HS-27A (cell line): ENCODE measurements at regions not wholly inside any gene's neighbourhood (a gene's known extent, or its start where the extent isn't known, plus 50 kb on each side); places are given as distances from the start of the nearest gene placed in this dataset.
"Not testable (repeated sequence)": the region's sequence is repeated elsewhere in the genome, so short reads cannot be mapped to it uniquely, and the experiment has no call there.

ENCODE experiments used
- DNase-seq: peaks from one replicate; pipeline ENCODE4 v3.0.0-alpha.2; 2012; ENCODE audit warnings: low read depth, missing footprints

DNA sequence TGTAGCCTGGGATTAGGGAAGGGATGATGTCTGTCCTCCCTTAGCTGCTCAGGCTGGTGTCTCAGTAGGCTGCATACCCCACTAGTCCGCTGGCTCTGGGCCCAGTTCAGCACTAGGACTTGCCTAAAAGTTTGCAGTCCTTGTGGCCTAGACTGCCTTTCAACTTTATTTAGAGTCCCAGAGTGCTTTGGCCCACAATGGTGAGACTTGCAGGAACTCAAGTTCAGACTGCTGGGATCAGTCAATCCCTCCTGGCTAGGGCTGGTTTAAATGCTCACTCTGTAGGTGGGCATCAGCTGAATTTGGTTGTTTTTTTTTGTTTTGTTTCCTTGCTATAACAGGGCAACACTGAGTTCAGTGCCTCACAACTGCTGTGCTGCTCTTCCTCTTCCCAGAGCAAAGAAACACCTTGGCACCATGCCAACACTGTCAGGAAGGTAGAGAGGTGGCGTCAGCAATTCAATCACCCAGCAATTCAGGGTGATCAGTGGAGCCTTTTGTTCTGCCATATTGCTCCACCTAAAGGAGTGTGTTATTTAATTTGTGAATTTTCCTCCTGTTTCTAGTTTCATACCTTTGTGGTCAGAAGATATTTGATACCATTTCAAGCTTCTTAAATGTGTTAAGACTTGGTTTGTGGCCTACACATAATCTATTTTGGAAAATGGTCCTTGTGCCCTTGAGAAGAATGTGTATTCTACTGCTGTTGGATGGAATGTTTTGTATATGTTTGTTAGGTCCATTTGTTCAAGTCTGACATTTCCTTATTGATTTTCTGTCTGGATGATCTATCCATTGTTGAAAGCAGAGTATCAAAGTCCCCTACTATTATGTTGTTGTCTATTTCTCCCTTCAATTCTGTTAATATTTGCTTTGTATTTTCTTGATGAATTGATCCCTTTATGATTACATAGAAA, 284.0 kb upstream of the PMFBP1 start:
- no peak for DNase-seq

DNA sequence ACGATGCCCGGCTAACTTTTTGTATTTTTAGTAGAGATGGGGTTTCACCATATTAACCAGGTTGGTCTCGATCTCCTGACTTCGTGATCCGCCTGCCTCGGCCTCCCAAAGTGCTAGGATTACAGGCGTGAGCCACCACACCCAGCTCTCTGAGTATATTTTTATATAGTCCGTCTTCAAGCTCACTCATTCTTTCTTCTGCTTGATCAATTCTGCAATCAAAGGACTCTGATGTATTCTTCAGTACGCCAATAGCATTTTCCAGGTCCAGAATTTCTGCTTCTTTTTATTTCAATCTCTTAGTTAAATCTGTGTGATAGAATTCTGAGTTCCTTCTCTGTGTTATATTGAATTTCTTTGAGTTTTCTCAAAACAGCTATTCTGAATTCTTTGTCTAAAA, 281.9 kb upstream of the PMFBP1 start:
- DNase-seq: not testable (repeated sequence)

DNA sequence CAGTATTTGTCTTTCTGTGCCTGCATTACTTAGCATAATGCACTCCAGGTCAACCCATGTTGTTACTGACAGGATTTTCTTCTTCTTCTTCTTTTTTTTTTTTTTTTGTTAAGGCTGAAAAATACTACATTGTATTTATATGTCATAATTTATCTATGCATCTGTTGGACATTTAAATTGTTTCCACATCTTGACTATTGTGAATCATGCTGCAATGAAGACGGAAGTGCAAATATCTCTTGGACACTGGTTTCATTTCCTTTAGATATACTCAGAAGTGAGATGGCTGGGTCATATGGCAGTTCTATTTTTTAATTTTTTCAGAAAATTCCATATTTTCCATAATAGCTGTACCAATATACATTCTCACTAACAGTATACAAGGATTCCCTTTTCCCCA, 272.7 kb upstream of the PMFBP1 start:
- DNase-seq: no peak

DNA sequence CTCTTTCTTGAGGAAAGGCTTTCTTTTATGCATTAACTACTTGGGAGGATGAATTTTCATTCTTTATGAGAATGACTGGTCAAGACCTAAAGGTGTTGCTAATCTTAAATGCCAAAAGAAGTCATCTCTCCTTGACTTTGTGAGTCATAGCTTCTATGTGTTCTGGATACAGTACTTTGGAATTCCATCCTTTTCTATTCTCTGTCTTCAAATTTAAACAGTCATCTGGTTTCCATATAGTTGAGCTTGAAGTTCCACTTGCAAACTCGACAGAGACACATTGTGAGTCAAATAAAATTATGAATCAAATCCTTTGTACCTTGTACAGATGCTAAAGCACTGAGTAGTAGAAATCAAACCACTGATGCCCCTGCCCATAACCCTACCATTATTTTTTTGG, 271.9 kb upstream of the PMFBP1 start:
- no peak for DNase-seq

DNA sequence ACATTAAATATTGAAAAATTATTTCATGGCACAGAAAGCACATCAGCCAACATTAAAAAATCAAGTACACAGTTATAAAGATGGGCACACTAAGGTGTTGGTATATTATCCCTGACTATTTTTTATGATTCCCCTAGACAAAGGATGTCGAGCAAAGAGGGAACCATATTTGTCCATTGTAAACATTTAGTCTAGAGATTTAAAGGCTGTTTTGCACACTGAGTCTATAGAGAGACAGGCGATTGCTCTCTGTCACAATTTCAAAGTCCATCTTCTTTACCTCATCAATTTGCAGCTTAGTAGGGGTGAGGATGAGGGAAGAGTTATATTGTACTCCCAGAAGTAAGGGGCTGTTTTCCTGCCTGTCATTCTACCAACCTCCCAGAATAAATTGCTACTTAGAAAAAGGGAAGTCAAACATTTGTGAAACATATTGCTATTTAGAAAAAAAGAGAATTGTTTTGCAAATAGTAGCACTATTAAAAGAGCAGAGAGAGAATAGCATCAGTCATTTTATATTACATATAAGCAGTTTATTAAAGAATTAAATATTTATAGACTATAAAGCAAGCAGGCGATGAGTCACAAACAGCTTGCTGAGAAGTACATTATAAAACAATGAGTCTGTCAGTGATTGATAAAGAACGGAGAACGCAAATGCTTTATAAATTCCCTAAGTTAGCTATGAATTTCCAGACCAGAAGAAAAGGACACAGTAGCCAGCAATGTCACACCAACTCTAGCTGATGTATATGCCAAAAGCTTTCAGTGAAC, 270.6 kb upstream of the PMFBP1 start:
- no peak for DNase-seq

DNA sequence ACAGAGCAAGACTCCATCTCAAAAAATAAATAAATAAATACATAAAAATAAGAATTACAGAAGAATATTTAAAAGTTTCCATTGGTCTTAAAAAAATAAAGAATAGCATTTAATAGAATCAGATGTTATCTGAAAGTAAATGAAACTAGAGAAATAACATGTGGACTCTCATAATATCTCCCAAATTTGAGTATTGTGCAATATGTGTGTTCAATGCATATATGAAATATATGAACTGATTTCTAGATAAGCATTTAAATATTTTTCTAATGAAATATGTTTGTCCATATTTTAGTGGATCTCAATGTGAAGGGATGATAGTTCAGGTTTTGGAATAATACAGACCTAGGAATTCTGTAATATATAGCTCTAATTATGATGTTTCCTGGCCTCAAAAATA, 265.9 kb upstream of the PMFBP1 start:
- DNase-seq: no peak

DNA sequence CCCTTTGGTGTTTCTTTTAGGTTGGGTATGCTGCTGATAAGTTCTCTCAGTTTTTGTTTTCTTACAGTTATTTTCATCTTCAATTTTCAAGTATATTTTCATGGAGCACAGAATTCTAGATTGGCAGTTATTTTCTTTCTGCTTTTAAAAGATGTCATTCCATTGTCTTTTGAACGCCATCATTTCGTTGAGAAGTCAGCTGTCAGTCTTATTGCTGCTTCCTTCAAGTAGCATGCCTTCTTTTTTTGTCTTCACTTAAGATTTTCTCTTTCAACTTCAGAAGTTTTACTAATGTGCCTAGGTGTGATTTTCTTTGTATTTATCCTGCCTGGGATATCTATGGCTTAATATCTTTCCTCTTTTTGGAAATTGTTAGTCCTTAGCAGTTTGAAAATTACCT, 262.2 kb upstream of the PMFBP1 start:
- DNase-seq: no peak

DNA sequence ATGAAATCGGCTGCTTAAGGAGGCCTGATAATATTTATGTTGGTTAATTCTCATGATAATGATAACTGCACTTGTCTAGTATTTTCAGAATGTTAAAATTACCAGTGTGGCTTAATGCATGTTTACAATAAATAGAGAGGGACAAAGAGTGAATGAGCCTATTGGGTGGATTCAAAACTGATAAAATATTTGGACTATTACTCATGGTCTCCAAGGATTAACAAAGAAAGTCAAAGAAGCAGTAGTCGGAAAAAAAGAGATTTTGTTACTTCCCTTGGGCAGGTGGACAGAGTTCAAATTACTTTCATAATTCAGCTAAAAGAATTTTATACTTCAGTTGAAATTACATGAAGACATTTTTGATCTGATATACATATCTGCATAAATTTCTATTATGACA, 258.2 kb upstream of the PMFBP1 start:
- DNase-seq: no peak

DNA sequence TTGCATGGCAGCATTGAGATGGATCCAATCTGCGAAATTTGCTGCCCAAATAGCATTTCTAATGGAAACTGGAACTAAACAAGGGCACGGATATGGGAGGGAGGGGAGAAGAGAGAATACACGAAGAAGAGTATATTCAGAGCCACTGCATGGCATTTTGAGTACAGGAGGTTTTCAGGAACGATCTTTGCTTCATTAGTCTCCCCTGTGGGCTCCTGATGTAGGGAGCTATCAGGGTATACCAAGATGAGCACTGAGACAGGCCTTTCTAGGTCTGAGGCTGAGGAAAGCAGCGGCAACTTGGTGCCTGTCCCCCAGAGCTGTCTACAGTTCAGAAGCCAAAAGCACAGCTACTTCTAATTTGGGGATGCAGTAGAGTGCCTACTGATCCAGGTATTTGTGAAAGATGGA, 257.7 kb upstream of the PMFBP1 start:
- DNase-seq: no peak

DNA sequence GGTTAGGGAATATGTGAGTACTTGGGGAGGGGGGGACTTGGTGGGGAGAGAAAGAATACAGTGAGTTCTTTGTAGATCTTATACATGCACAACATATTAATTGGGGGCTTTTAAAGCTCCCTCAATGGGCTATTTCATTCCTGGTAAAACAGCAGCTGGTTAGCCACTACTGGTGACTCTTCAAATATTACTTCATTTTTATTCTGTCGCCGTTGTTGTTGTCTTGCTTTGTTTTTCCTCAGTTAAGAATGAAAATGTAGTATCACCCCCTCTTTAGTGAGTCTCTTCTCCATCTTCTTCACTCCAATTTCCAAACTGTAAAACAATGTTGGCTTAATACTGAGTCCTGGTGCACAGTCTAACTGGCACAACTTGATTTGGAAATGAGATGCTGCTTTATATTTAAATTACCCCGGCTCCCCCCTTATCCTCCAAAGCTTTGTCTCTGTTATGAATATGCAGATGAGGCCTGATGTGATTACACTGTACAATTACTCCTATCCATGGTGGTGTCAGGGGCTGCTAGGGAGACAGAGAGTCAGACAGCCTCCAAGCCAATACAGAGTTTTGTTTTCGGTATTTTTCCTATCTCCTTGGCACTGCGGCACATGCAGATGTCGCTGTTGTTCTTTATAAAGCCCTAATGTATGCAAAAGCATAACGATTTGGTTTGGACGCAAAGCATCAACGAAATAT, 256.9 kb upstream of the PMFBP1 start:
- DNase-seq: no peak

DNA sequence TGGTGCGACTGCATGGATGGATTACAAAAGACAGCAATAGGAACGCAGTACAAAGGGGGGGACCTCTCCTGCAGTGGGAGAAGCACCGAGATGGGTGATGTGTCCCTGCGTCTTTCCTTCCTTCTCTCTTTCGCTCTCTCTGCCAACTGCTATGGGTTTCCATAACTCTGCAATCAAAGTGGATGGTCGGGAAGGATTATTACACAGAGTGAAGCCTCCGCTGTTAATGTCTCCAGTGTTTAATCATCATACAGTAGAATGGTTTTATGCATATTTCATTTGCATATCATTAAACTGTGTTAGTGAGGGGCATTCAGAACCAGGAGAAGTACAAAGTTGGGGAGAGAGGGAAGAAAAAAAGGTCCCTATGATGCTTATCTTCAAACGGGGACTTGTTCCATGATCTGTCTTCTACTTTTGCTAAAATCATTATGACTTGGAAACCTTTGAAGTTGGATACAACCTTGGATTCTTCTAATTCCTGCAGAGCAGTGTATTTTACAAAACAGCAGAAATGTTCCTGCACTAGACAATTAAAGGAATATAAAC, 255.9 kb upstream of the PMFBP1 start:
- no peak for DNase-seq

DNA sequence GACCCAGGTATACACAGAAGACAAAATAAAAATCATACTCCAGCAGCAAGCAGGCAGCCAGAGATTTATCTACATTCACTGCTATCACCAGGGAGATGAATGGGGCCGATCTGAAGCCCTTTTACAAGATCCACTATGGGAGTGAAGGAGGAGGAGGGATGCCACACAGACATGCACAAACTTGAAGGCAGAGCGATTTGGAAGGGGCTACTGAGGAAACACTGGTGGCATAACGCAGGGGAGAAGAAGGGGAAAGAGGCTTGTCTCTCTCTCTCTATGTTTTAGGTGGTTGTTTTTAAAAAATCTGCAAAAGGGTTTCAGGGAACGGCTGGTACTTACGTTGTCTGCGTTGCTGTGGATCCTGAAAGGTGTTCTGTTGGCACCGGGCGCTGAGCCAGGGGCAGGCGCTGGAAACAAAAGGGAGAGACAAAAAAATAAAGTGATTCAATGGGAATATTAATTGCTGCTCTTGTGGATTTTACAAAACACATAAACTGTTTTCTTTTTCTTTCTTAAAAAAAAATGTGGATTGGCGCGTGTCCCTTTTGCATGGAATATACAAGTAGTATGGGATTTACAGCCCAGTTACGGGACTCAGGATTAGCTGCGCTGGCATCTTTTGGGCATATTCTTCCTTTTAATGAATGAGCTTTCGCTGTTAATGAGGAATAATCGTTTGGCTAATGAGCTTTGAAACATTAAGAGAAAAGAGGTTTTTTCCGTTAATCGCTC, 255.3 kb upstream of the PMFBP1 start:
- DNase-seq: no peak

DNA sequence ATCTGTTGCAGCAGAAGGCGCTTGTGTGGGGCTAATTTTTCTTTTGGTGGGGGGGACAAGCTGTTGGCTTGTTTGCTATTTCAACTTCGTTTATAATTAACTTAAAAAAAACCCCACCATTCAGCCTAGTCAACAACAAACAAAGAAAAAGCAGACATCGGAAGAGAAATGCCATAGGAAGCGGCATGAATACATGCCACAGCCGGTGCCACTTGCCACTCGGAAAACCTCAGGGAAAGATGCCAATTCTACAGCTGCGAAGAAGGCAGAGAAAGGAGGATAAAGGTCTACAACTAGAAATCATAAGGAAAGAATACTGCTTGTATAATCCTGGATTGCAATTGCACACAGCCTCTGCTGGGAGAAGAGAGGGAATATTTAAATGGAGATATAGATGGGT, 254.4 kb upstream of the PMFBP1 start:
- DNase-seq: no peak

DNA sequence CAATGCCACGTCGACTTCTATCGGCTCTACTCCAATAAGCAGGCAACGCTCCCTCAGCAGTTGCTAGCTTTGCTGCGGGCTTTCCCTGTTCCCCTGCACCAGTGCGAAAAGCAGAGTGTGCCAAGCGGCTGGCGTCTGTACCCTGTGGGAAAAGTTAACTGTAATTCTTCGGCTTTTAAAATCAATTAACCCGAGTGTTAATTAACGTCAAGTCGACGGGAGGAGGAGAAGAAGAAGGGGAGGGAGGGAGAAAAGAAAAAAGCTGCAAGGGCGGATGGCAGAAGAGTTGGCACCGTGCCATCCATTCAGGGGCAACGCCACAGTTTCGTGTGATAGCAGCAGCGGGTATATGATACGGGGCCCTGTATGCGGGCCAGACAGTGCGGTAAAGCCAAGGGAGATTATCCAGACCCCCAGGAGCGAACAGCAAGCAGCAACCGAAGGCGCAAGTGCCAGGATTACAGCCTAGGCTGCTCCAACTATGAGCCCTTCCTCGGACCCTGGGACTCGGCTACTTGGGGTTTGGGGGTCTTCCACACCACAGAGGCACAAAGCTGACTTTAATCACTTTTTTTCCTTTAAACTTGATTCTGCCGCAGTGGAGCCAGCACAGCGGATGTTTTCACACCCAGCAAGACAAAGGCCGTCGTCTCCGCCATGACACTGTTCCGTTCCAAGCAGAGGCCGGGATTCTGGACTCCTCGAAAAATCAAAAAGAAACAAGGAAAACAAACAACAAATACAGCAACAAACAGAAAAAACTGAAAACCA, 253.8 kb upstream of the PMFBP1 start:
- DNase-seq: no peak

DNA sequence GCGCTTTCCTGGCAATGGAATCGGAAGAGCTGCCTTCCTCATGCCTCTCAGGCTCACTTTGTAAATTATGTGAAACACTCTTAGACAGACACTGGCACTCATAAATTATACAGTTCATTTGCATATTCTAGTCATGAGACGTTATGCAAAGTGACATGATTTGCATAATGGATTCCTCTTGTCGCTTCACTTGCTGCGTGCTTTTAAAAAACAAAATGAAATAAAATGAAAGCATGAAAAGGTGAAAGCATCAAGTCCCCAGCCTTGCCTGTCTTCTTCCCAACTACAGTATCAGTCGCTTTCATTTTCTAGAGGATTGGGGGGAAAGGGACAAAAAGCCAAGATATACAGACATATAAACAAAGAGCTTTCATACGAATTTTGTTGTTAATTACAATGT, 252.8 kb upstream of the PMFBP1 start:
- no peak for DNase-seq

DNA sequence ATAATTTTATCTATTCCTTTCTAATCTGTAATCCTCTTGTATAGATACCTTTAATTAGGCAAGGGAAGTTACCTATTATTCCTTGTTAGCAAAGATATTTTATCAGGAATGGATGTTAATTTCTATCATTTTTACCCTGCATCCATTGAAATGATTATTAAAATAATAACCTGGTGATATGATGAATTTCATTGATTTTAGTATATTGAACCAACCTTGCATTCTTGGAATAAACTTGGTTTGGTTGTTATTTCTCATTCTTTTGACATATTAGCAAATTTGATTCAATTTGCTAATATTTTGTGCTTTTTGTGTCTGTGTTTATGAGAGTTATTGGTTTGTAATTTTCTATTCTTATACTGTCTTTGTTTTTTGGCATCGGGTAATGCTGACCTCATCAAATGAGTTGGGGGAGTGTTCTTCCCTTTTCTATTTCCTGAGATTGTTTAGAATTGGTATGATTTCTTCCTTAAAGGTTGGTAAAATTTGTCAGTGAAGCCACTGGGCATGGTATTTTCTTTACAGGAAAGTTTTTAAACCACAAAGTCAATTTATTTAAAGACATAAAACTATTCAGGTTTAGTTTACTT, 250.4 kb upstream of the PMFBP1 start:
- DNase-seq: no peak

DNA sequence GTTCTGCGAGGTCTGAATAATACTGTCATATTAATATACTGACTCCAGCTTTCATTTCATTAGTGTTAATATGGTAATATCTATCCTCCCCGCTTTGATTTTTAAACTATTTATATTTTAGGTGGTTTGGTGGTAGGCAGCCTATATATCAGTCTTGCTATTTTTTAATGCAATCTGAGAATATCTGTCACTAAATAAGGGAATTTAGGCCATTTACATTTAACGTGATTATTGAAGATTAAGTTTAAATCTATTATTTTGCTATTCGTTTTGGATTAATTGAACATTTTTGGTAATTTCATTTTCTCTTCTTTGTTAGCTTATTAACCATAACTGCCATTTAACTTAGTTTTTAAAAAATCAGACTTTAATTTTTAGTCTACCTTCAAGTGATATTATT, 247.7 kb upstream of the PMFBP1 start:
- DNase-seq: no peak

DNA sequence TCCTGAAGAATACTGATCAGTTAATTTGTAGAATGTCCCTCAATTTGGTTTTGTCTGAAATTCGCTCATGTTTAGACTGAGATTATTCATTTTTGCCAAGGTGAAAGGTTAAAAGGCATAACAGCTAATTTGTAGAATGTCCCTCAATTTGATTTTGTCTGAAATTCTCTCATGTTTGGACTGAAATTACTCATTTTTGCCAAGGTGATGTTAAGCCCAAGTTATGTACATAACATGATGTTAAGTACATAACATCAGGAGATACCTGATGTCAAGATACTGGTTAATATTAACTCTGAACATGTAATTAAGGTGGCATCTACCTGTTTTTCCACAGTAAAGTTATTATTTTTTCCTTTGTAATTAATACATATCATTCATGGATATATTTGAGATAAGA, 243.4 kb upstream of the PMFBP1 start:
- DNase-seq: no peak

DNA sequence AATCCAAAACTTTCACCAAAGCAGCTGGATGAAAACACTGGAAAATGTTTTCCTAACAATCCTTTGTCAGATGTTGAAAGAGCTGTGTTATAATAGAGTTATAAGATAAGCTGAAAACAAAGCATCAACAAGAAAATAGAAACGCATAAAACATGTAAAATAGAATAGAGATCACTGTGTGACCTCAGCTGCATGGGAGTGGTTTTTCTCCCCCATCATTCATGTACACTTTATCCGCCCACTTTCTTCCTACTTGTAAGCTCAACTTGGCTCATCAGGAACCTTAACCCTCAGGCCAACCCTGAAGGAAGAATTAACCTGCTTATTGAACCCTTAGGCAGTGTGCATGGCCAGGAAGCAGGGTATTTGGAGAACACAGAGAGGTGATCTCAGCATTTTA, 238.5 kb upstream of the PMFBP1 start:
- no peak for DNase-seq

DNA sequence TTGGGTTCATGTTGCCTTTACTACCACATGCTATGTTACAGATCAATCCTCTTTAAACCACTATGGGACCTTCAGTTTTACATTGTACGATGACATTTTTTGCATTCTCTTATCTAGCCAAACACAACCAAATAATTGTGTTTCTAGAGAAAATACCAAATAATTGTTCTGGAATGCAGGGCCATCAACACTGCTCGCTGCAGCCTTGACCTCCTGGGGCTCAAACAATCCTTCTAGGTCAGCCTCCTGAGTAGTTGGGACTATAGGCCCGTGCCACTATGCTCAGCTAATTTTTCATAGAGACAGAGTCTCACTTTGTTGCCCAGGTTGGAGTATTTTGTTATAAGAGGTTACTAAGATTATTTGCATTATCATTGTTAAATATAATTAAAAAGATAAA, 237.5 kb upstream of the PMFBP1 start:
- no peak for DNase-seq

DNA sequence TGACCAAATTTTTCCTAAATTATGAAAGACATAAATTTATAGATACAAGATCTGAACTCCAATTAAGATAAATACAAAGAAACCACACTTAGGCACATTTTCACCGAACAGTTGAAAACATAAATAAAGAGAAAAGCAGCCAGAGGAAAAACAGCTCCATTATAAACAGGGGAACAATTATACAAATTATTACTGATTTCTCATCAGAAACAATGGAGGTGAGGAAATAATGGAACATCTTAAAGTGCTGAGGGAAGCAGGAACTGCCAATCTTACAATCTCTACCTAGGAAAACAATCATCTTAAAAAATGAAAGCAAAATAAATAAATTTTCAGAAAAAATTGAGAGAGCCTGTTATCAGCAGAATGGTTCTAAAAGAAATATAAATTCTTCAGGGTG, 234.4 kb upstream of the PMFBP1 start:
- DNase-seq: no peak
